ENCODE measurements at regions not wholly inside any gene's neighbourhood (a gene's known extent, or its start where the extent isn't known, plus 50 kb on each side); places are given as distances from the start of the nearest gene placed in this dataset.

- TF ChIP-seq GATA1 (IDR thresholded peaks at IDR 0.05; ENCODE audit: low read depth, low read length): no peak
- TF ChIP-seq POLR2A (IDR thresholded peaks at IDR 0.05; ENCODE audit: low read length): no peak
Measured at GRCh38 chr4:32394255-32394654, 1674.1 kb downstream of the PCDH7 start.
